Natural killer cell (primary cell): ENCODE measurements at regions not wholly inside any gene's neighbourhood (a gene's known extent, or its start where the extent isn't known, plus 50 kb on each side); places are given as distances from the start of the nearest gene placed in this dataset.

Source experiments
- ATAC-seq, 3 donors: fragments of 150-1000 bp in 2 of 3; fragments of 200-7000 bp in 1 of 3; cut with Tn5 transposase; 1 replicate in 1 of 3; 2 replicates in 2 of 3; pipeline ENCODE4 v1.10.0; 2021; ENCODE audit warnings: mild to moderate bottlenecking in 2 of 3, moderate library complexity in 2 of 3
- DNase-seq, 2 donors: peaks; one replicate each; pipeline versions ENCODE4 v3.0.0 to v3.0.0-alpha.2; 2013 to 2021; ENCODE audit warnings: mixed read lengths in 1 of 2
- H3K27ac ChIP-seq: one replicate; pipeline ENCODE4 v1.5.1; 2013; ENCODE audit warnings: mild to moderate bottlenecking, low read length
- H3K27me3 ChIP-seq: one replicate; pipeline ENCODE4 v1.6.1; 2013; ENCODE audit warnings: low read length; ENCODE audit not compliant: control insufficient read depth, insufficient read depth
- H3K36me3 ChIP-seq: one replicate; pipeline ENCODE4 v1.6.1; 2013; ENCODE audit warnings: low read length; ENCODE audit not compliant: control insufficient read depth, insufficient read depth
- H3K4me1 ChIP-seq: one replicate; pipeline ENCODE4 v1.6.1; 2013; ENCODE audit warnings: low read length; ENCODE audit not compliant: control insufficient read depth, insufficient read depth
- H3K4me3 ChIP-seq: one replicate; pipeline ENCODE4 v1.5.1; 2013; ENCODE audit warnings: low read length
- H3K9me3 ChIP-seq: one replicate; pipeline ENCODE4 v1.6.1; 2013; ENCODE audit warnings: low read length; ENCODE audit not compliant: control insufficient read depth, insufficient read depth
- H3K27ac Mint-ChIP-seq, 2 donors: one replicate each; pipeline ENCODE4 v1.8.0; 2022; ENCODE audit warnings: mild to moderate bottlenecking in 2 of 2, mixed read lengths in 2 of 2, moderate library complexity in 1 of 2
- H3K27me3 Mint-ChIP-seq, 2 donors: one replicate each; pipeline ENCODE4 v1.8.0; 2022; ENCODE audit warnings: low read depth in 2 of 2, mixed read lengths in 2 of 2
- H3K36me3 Mint-ChIP-seq: one replicate; pipeline ENCODE4 v1.8.0; 2022; ENCODE audit warnings: mixed read lengths
- H3K4me1 Mint-ChIP-seq, 2 donors: one replicate each; pipeline ENCODE4 v1.8.0; 2022; ENCODE audit warnings: mixed read lengths in 2 of 2
- H3K4me3 Mint-ChIP-seq: one replicate; pipeline ENCODE4 v1.8.0; 2022; ENCODE audit warnings: mild to moderate bottlenecking, moderate library complexity, mixed read lengths
- H3K9me3 Mint-ChIP-seq, 2 donors: one replicate each; pipeline ENCODE4 v1.8.0; 2022; ENCODE audit warnings: mixed read lengths in 2 of 2
- CTCF ChIP-seq: fragments of 200-600 bp; IDR thresholded peaks from one replicate; pipeline ENCODE4 v1.8.0; 2022; ENCODE audit warnings: antibody characterized with exemption
- WGBS: methylation state at CpG from one replicate; pipeline ENCODE4 v1.1.7; 2013; ENCODE audit warnings: missing lambda C conversion rate; ENCODE audit not compliant: insufficient coverage; 5-methylcytosine and 5-hydroxymethylcytosine counted together
- intact Hi-C: fragments of 100-400 bp; cut with micrococcal nuclease; formaldehyde crosslinking; loops from one replicate; pipeline ENCODE4 v1.14.2; 2022

- DNase-seq = no peak
- H3K36me3 ChIP-seq = no peaks in the 10 kb centered on the region
- Mint-ChIP-seq H3K27ac (no peak overlapping the region), H3K4me1 (no peaks in the 10 kb centered on the region), H3K27me3 (no peaks in the 10 kb centered on the region), H3K9me3 (peaks cover 20 to 35% of the 10 kb centered on the region in 2 donors), H3K4me3 (no peak overlapping the region), H3K36me3 (peaks cover 7% of the 10 kb centered on the region)
- ATAC-seq = no peak
- H3K27me3 ChIP-seq = no peaks in the 10 kb centered on the region
- TF ChIP-seq CTCF = no peak
- H3K4me1 ChIP-seq = no peaks in the 10 kb centered on the region
- H3K27ac ChIP-seq = no peak overlapping the region
- H3K4me3 ChIP-seq = no peak overlapping the region
- WGBS = 82% methylated on average over 5 of the region's 5 CpGs
- peaks cover 9% of the 10 kb centered on the region for H3K9me3 ChIP-seq
- intact Hi-C loops = no loop called here
Measured at GRCh38 chr2:116874021-116874420, 940.5 kb upstream of the DDX18 start.

- H3K27me3 Mint-ChIP-seq = no peaks in the 10 kb centered on the region
- H3K4me3 Mint-ChIP-seq = no peak overlapping the region
- H3K27me3 ChIP-seq = no peaks in the 10 kb centered on the region
- intact Hi-C loops = no loop called here
- peaks cover 12% of the 10 kb centered on the region for H3K9me3 ChIP-seq
- no peaks in the 10 kb centered on the region for H3K36me3 ChIP-seq
- H3K36me3 Mint-ChIP-seq = peaks cover 7% of the 10 kb centered on the region
- H3K4me3 ChIP-seq = no peak overlapping the region
- DNase-seq = no peak
- TF ChIP-seq CTCF = no peak
- H3K4me1 ChIP-seq = no peaks in the 10 kb centered on the region
- peaks cover 18 to 22% of the 10 kb centered on the region in 2 donors for H3K9me3 Mint-ChIP-seq
- 60% methylated on average over 1 of the region's 1 CpG for WGBS
- H3K27ac Mint-ChIP-seq = no peak overlapping the region
- ATAC-seq = no peak
- H3K27ac ChIP-seq = no peak overlapping the region
- no peaks in the 10 kb centered on the region for H3K4me1 Mint-ChIP-seq
Measured at GRCh38 chr2:116877274-116877673, 937.2 kb upstream of the DDX18 start.

GRCh38 chr2:116877944-116878343, 936.5 kb upstream of the DDX18 start:
- H3K36me3 ChIP-seq = no peaks in the 10 kb centered on the region
- H3K27me3 ChIP-seq = no peaks in the 10 kb centered on the region
- Mint-ChIP-seq H3K27ac (no peak overlapping the region), H3K4me3 (no peak overlapping the region), H3K27me3 (no peaks in the 10 kb centered on the region), H3K4me1 (no peaks in the 10 kb centered on the region), H3K36me3 (peaks cover 3% of the 10 kb centered on the region), H3K9me3 (peaks cover 16% of the 10 kb centered on the region in 2 donors)
- TF ChIP-seq CTCF = no peak
- intact Hi-C loops = no loop called here
- H3K4me1 ChIP-seq = no peaks in the 10 kb centered on the region
- H3K27ac ChIP-seq = no peak overlapping the region
- DNase-seq (no peak), ATAC-seq (no peak)
- H3K9me3 ChIP-seq = peaks cover 12% of the 10 kb centered on the region
- H3K4me3 ChIP-seq = no peak overlapping the region
- WGBS = 95% methylated on average over 2 of the region's 2 CpGs

- Histone ChIP-seq H3K9me3 (peaks cover 6% of the 10 kb centered on the region), H3K4me1 (no peaks in the 10 kb centered on the region), H3K4me3 (no peak overlapping the region), H3K36me3 (no peaks in the 10 kb centered on the region), H3K27ac (no peak overlapping the region), H3K27me3 (no peaks in the 10 kb centered on the region)
- ATAC-seq (no peak), DNase-seq (no peak)
- Mint-ChIP-seq H3K9me3 (peaks cover 18% of the 10 kb centered on the region in 2 donors), H3K36me3 (no peaks in the 10 kb centered on the region), H3K4me3 (no peak overlapping the region), H3K27me3 (no peaks in the 10 kb centered on the region), H3K27ac (no peak overlapping the region), H3K4me1 (no peaks in the 10 kb centered on the region)
- TF ChIP-seq CTCF = no peak
- 71% methylated on average over 2 of the region's 2 CpGs for WGBS
- intact Hi-C loops = no loop called here
Measured at GRCh38 chr2:116879650-116880160, 934.8 kb upstream of the DDX18 start.
